Duodenal mucosa (tissue), 2 donors: ENCODE measurements at regions not wholly inside any gene's neighbourhood (a gene's known extent, or its start where the extent isn't known, plus 50 kb on each side); places are given as distances from the start of the nearest gene placed in this dataset.

ENCODE experiments used
- H3K27ac ChIP-seq: one replicate; pipeline ENCODE4 v1.7.0; 2013; ENCODE audit warnings: low read depth, low read length
- H3K27me3 ChIP-seq, 2 donors: one replicate each; pipeline ENCODE4 v1.7.0; 2013; ENCODE audit warnings: low read length in 2 of 2, control low read depth in 1 of 2; ENCODE audit not compliant: insufficient read depth in 2 of 2, control insufficient read depth in 1 of 2
- H3K36me3 ChIP-seq, 2 donors: one replicate each; pipeline ENCODE4 v1.7.0; 2013; ENCODE audit warnings: low read length in 2 of 2, control low read depth in 1 of 2; ENCODE audit not compliant: insufficient read depth in 2 of 2, control insufficient read depth in 1 of 2
- H3K4me1 ChIP-seq, 2 donors: one replicate each; pipeline ENCODE4 v1.7.0; 2013; ENCODE audit warnings: low read length in 2 of 2, control low read depth in 1 of 2; ENCODE audit not compliant: insufficient read depth in 2 of 2, control insufficient read depth in 1 of 2
- H3K4me3 ChIP-seq, 2 donors: one replicate each; pipeline ENCODE4 v1.7.0; 2013; ENCODE audit warnings: low read length in 2 of 2, low read depth in 1 of 2
- H3K9ac ChIP-seq, 2 donors: one replicate each; pipeline ENCODE4 v1.7.0; 2013; ENCODE audit warnings: low read length in 2 of 2, low read depth in 1 of 2
- H3K9me3 ChIP-seq, 2 donors: one replicate each; pipeline ENCODE4 v1.7.0; 2013; ENCODE audit warnings: low read length in 2 of 2, control low read depth in 1 of 2; ENCODE audit not compliant: control insufficient read depth in 1 of 2

GRCh38 chr15:66955001-66955516, 110.3 kb upstream of the SMAD3 start:
- Histone ChIP-seq H3K36me3 (no peaks in the 10 kb centered on the region), H3K27me3 (no peaks in the 10 kb centered on the region), H3K27ac (no peak overlapping the region), H3K4me1 (no peaks in the 10 kb centered on the region), H3K9me3 (no peaks in the 10 kb centered on the region), H3K9ac (no peak overlapping the region), H3K4me3 (no peak overlapping the region)

GRCh38 chr15:66955871-66956585, 109.4 kb upstream of the SMAD3 start:
- Histone ChIP-seq H3K4me3 (no peak overlapping the region), H3K27ac (no peak overlapping the region), H3K9ac (no peak overlapping the region), H3K4me1 (no peaks in the 10 kb centered on the region), H3K36me3 (no peaks in the 10 kb centered on the region), H3K27me3 (no peaks in the 10 kb centered on the region), H3K9me3 (no peaks in the 10 kb centered on the region)

- Histone ChIP-seq H3K9me3 (no peaks in the 10 kb centered on the region), H3K4me1 (no peaks in the 10 kb centered on the region), H3K27me3 (no peaks in the 10 kb centered on the region), H3K27ac (no peak overlapping the region), H3K4me3 (no peak overlapping the region), H3K9ac (no peak overlapping the region), H3K36me3 (no peaks in the 10 kb centered on the region)
These were observed 108.6 kb upstream of the SMAD3 start for GRCh38 chr15:66956672-66957430.

GRCh38 chr15:66957431-66957720, 108.0 kb upstream of the SMAD3 start:
- Histone ChIP-seq H3K9me3 (no peaks in the 10 kb centered on the region), H3K27me3 (no peaks in the 10 kb centered on the region), H3K36me3 (no peaks in the 10 kb centered on the region), H3K4me1 (no peaks in the 10 kb centered on the region), H3K4me3 (no peak overlapping the region), H3K9ac (no peak overlapping the region), H3K27ac (no peak overlapping the region)

- Histone ChIP-seq H3K36me3 (no peaks in the 10 kb centered on the region), H3K27ac (no peak overlapping the region), H3K27me3 (no peaks in the 10 kb centered on the region), H3K9me3 (no peaks in the 10 kb centered on the region), H3K4me3 (no peak overlapping the region), H3K9ac (no peak overlapping the region), H3K4me1 (no peaks in the 10 kb centered on the region)
These were observed 106.3 kb upstream of the SMAD3 start for GRCh38 chr15:66959066-66959465.

GRCh38 chr15:66959875-66960274, 105.5 kb upstream of the SMAD3 start:
- Histone ChIP-seq H3K27ac (no peak overlapping the region), H3K9ac (no peak overlapping the region), H3K27me3 (no peaks in the 10 kb centered on the region), H3K4me3 (no peak overlapping the region), H3K36me3 (no peaks in the 10 kb centered on the region), H3K4me1 (no peaks in the 10 kb centered on the region), H3K9me3 (no peaks in the 10 kb centered on the region)

GRCh38 chr15:66960519-66960918, 104.9 kb upstream of the SMAD3 start:
- no peak overlapping the region for H3K9ac ChIP-seq
- no peak overlapping the region for H3K27ac ChIP-seq
- H3K9me3 ChIP-seq, result no peaks in the 10 kb centered on the region
- H3K4me1 ChIP-seq, result no peaks in the 10 kb centered on the region
- H3K36me3 ChIP-seq, result no peaks in the 10 kb centered on the region
- H3K27me3 ChIP-seq, result no peaks in the 10 kb centered on the region
- H3K4me3 ChIP-seq, result no peak overlapping the region

- H3K27ac ChIP-seq, result no peak overlapping the region
- no peaks in the 10 kb centered on the region for H3K27me3 ChIP-seq
- no peak overlapping the region for H3K4me3 ChIP-seq
- no peak overlapping the region for H3K9ac ChIP-seq
- no peaks in the 10 kb centered on the region for H3K9me3 ChIP-seq
- H3K4me1 ChIP-seq, result no peaks in the 10 kb centered on the region
- no peaks in the 10 kb centered on the region for H3K36me3 ChIP-seq
These were observed 104.0 kb upstream of the SMAD3 start for GRCh38 chr15:66961407-66961884.

- Histone ChIP-seq H3K27me3 (no peaks in the 10 kb centered on the region), H3K4me1 (no peaks in the 10 kb centered on the region), H3K9ac (no peak overlapping the region)
These were observed 103.5 kb upstream of the SMAD3 start for GRCh38 chr15:66961901-66962300.

GRCh38 chr15:66962522-66962921, 102.9 kb upstream of the SMAD3 start:
- no peaks in the 10 kb centered on the region for H3K9me3 ChIP-seq
- H3K27me3 ChIP-seq, result no peaks in the 10 kb centered on the region
- H3K9ac ChIP-seq, result no peak overlapping the region
- H3K4me3 ChIP-seq, result no peak overlapping the region
- H3K4me1 ChIP-seq, result no peaks in the 10 kb centered on the region
- H3K27ac ChIP-seq, result no peak overlapping the region
- H3K36me3 ChIP-seq, result no peaks in the 10 kb centered on the region

More at GRCh38 chr15:66961901-66962300, 103.5 kb upstream of the SMAD3 start:
- Histone ChIP-seq H3K9me3 (no peaks in the 10 kb centered on the region), H3K27ac (no peak overlapping the region), H3K4me3 (no peak overlapping the region), H3K36me3 (no peaks in the 10 kb centered on the region)
